G401 (cell line): ENCODE measurements at regions not wholly inside any gene's neighbourhood (a gene's known extent, or its start where the extent isn't known, plus 50 kb on each side); places are given as distances from the start of the nearest gene placed in this dataset.
A peak's percentile ranks its signal among the peaks of the same experiment; 100 is the strongest.

Source experiments
- DNase-seq: peaks from one replicate; pipeline ENCODE4 v3.0.0-alpha.2; 2015; ENCODE audit warnings: low spot score
- in situ Hi-C: cut with HindIII; loops from 2 replicates; pipeline ENCODE4 v1.10.0; 2016; ENCODE audit warnings: low sequenced_read_pairs, mixed read lengths

GRCh38 chr13:110824702-110825300, 90.1 kb downstream of the ANKRD10 start:
- in situ Hi-C loops = no loop called here
- no peak for DNase-seq

- no peak for DNase-seq
- in situ Hi-C loops = no loop called here
These were observed 89.4 kb downstream of the ANKRD10 start for GRCh38 chr13:110825516-110825915.

GRCh38 chr13:110826101-110826500, 88.8 kb downstream of the ANKRD10 start:
- in situ Hi-C loops = no loop called here
- DNase-seq = no peak

DNA sequence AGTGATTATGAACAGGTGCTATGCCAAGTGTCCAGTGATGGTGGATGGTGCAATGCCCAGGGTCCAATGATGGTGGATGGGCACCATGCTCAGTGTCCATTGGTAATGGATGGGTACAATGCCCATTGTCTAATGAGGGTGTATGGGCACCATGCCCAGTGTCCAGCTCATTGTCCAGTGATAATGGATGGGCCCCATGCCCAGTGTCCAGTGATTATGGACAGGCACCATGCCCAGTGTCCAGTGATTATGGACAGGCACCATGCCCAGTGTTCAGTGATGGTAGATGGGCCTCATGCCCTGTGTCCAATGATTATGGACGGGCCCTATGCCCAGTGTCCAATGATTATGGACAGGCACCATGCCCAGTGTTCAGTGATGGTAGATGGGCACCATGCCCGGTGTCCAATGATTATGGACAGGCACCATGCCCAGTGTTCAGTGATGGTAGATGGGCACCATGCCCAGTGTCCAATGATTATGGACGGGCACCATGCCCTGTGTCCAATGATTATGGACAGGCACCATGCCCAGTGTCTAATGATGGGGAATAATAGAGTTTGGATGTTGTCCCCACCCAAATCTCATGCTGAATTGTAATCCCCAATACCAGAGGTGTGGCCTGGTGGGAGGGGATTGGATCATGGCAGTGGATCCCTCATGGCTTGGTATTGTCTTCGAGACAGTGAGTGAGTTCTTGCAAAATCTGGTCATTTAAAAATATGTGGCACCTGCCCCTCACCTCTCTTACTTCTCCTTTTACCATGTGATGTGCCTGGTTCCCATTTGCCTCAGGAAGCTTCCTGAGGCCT, 87.8 kb downstream of the ANKRD10 start:
- in situ Hi-C loops = no loop called here
- peak; percentile 11 for DNase-seq
